ENCODE measurements at regions not wholly inside any gene's neighbourhood (a gene's known extent, or its start where the extent isn't known, plus 50 kb on each side); places are given as distances from the start of the nearest gene placed in this dataset.

DNA sequence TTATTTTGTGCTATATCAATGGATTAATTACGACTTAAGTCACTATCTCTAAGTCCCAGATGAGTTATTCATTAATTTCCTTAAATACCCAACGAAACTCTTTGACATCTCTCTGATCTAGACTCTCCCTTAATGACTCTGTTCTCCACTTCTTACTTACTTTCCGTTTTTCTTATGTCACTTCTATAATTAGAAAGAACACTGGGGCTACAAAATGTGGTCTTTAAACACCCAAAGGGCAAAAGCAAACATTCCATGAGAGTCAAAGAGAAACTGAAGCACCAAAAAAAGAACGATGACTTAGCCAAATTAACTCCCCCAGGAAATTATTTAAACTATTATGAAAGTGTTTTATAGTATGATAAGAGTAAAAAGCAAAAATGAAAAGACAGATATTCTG, 166.4 kb upstream of the UBE2E2 start:
- DNase-seq (ENCODE audit: low read depth) = no peak
- no peak overlapping the region for H3K4me3 ChIP-seq (ENCODE audit: low read length)
- TF ChIP-seq, protein P1, sequence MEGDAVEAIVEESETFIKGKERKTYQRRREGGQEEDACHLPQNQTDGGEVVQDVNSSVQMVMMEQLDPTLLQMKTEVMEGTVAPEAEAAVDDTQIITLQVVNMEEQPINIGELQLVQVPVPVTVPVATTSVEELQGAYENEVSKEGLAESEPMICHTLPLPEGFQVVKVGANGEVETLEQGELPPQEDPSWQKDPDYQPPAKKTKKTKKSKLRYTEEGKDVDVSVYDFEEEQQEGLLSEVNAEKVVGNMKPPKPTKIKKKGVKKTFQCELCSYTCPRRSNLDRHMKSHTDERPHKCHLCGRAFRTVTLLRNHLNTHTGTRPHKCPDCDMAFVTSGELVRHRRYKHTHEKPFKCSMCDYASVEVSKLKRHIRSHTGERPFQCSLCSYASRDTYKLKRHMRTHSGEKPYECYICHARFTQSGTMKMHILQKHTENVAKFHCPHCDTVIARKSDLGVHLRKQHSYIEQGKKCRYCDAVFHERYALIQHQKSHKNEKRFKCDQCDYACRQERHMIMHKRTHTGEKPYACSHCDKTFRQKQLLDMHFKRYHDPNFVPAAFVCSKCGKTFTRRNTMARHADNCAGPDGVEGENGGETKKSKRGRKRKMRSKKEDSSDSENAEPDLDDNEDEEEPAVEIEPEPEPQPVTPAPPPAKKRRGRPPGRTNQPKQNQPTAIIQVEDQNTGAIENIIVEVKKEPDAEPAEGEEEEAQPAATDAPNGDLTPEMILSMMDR (IDR thresholded peaks at IDR 0.05; ENCODE audit: insufficient read depth, low read depth, low read length, missing control alignments) = no peak

DNA sequence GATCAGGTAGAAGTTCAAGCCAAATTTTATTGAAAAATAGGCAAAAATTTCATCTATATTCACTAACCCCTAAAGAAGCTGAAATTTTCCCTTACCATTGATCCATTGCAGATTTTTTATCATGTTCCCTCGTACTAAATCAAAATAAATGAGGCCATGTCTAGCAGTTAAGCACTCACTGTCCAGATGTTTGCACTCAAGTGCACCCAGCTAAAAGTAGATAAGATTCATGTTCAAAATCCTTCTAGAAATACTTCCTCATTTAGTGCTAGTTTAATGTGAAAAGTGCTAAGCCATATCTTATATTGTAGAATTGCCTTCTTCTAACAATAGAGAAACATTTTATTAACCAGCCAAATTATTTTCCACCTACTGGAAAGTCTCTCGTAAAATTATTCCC, 164.7 kb upstream of the UBE2E2 start:
- H3K4me3 ChIP-seq (ENCODE audit: low read length) = no peak overlapping the region
- TF ChIP-seq, protein P1 (IDR thresholded peaks at IDR 0.05; ENCODE audit: insufficient read depth, low read depth, low read length, missing control alignments) = no peak
- no peak for DNase-seq (ENCODE audit: low read depth)

DNA sequence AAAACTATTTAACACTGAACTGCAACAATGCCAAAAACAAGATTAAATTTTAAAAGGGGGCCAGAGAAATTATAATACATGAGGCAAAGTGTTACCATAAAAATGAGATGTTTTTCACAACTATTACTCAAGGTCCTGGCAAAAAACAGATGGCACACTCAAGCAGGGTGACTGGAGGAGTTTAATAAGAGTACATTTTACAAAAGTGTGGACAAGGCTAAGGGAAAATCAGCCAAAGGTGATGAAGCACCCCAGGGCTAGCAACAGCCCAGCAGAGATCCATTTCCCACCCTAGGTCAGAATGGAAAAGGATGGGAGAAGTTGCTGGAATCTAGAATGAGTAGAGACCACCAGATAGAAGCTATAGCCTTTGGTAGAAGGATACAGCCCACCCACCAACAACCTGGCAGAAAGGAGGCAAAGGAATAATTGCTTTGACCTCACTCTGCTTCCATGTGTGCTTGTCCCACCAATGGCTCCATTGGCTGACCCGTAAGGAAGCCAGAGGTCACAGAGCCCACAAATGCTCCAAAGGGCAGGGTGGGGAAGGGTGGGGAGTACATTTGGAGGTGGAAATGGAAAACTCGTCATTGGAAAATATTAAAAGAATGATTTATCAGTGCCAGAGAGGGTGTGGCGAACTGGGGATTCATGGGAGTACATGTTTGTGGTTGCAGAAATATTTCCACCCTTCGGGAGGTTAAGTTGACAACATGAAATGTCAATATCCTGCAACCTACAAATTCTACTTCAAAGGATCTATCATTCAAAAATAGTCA, 161.0 kb upstream of the UBE2E2 start:
- peak; percentile 64 for DNase-seq (ENCODE audit: low read depth)
- no peak overlapping the region for H3K4me3 ChIP-seq (ENCODE audit: low read length)
- TF ChIP-seq, protein P1 (IDR thresholded peaks at IDR 0.05; ENCODE audit: insufficient read depth, low read depth, low read length, missing control alignments) = no peak

DNA sequence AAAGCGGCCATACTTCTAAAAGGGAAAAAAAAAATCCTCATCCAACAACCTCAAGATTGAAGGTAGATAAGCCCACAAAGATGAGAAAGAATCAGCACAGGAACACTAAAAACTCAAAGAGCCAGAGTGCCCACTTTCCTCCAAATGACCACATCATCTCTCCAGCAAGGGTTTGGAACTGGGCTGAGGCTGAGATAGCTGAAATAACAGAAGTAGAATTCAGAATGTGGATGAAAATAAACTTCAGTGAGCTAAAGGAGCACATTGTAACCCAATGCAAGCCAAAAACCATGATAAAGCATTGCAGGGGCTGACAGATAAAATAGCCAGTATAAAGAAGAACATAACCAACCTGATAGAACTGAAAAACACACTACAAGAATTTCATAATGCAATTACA, 158.7 kb upstream of the UBE2E2 start:
- DNase-seq (ENCODE audit: low read depth) = no peak
- TF ChIP-seq, protein P1 (IDR thresholded peaks at IDR 0.05; ENCODE audit: insufficient read depth, low read depth, low read length, missing control alignments) = no peak
- no peak overlapping the region for H3K4me3 ChIP-seq (ENCODE audit: low read length)

DNA sequence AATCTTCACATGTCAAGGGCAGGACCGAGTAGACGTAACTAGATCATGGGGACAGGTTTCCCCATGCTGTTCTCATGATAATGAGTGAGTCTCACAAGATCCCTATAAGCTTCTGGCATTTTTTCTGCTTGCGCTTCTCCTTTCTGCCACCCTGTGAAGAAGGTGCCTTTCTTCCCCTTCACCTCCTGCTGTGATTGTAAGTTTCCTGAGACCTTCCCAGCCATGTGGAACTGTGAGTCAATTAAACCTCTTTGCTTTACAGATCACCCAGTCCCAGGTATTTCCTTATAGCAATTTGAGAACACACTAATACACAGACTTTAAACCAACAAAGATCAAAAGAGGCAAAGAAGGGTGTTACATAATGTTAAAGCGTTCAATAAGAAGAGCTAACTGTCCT, 156.6 kb upstream of the UBE2E2 start:
- DNase-seq (ENCODE audit: low read depth) = no peak
- TF ChIP-seq, protein P1 (IDR thresholded peaks at IDR 0.05; ENCODE audit: insufficient read depth, low read depth, low read length, missing control alignments) = no peak
- H3K4me3 ChIP-seq (ENCODE audit: low read length) = no peak overlapping the region

DNA sequence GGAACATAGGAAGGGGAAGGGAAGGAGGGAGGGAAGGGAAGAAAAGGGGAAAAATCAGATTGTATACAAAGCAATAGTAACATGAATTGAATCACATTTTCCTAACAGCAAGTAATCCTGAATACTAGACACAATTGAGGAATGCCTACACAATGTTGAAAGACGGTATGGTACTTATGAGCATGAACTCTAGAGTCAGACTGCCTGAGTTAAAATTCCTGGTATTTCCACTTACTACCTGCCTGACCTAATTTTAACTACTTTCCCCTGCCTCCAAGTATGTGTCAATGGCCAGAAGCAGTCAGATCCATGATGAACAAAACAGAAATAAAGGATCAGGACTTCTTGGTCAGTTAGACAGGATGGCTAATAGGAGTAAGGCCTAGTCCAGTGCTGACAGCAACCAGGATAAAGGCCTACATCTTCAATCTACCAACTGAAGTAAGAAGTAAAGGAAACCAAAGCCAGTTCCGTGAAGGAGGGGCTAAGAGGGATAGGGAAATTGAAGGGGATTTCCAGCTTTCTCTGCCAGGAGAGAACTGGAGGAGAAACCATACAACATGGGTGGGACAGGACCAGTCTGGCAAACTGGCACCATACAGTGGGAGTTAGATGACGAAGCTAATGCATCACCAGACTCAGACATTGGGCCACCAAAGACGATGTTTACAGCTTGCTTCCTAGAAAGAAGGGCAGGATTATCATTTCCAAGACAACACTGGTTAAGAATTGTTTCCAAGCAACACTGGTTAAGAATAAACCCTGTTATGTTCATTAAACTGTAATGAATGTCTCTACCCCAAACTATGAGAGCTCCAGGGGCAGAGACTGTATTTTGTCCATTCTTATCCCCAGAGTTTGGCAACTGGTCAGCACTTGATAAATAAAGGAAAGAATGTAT, 151.6 kb upstream of the UBE2E2 start:
- no peak overlapping the region for H3K4me3 ChIP-seq (ENCODE audit: low read length)
- TF ChIP-seq, protein P1 (IDR thresholded peaks at IDR 0.05; ENCODE audit: insufficient read depth, low read depth, low read length, missing control alignments) = no peak
- DNase-seq (ENCODE audit: low read depth) = no peak

Measured in epithelial cell of esophagus (primary cell).